ENCODE measurements at regions not wholly inside any gene's neighbourhood (a gene's known extent, or its start where the extent isn't known, plus 50 kb on each side); places are given as distances from the start of the nearest gene placed in this dataset.

GRCh38 chr18:78722929-78723710 is 256.5 kb upstream of the SALL3 start:
- Histone ChIP-seq H3K4me3 (ENCODE audit: control insufficient read depth in 2 of 3, extremely low read depth in 1 of 3, insufficient read depth in 2 of 3, low read depth in 1 of 3, low read length in 3 of 3) (no peak overlapping the region), H3K9me1 (ENCODE audit: control insufficient read depth, extremely low read depth, insufficient read depth, low read length) (no peaks in the 10 kb centered on the region), H3K9ac (ENCODE audit: control insufficient read depth, extremely low read depth, insufficient read depth, low read length) (no peak overlapping the region), H3K4me1 (ENCODE audit: control insufficient read depth, extremely low read depth, insufficient read depth, low read length) (no peaks in the 10 kb centered on the region), H3K4me2 (ENCODE audit: control insufficient read depth, extremely low read depth, insufficient read depth, low read depth, low read length) (no peak overlapping the region), H2AFZ (ENCODE audit: control insufficient read depth, low read length) (no peak overlapping the region), H4K20me1 (ENCODE audit: control insufficient read depth, extremely low read depth, insufficient read depth, low read length) (no peaks in the 10 kb centered on the region), H3K27ac (ENCODE audit: control insufficient read depth, insufficient read depth, low read length) (no peak overlapping the region), H3K36me3 (ENCODE audit: control insufficient read depth in 2 of 2, extremely low read depth in 1 of 2, insufficient read depth in 2 of 2, low read length in 2 of 2) (no peaks in the 10 kb centered on the region), H3K9me3 (ENCODE audit: control insufficient read depth, low read depth, low read length) (peaks cover 8% of the 10 kb centered on the region), H3K79me2 (ENCODE audit: control insufficient read depth, insufficient read depth, low read length) (no peaks in the 10 kb centered on the region), H3K27me3 (ENCODE audit: control insufficient read depth, extremely low read depth, insufficient read depth, low read length) (no peaks in the 10 kb centered on the region)
- FAIRE-seq (no peak), DNase-seq (ENCODE audit: low read depth, low spot score) (no peak)
- TF ChIP-seq EZH2 (IDR thresholded peaks at IDR 0.05; ENCODE audit: low read length) = no peak
- TF ChIP-seq, protein P1, sequence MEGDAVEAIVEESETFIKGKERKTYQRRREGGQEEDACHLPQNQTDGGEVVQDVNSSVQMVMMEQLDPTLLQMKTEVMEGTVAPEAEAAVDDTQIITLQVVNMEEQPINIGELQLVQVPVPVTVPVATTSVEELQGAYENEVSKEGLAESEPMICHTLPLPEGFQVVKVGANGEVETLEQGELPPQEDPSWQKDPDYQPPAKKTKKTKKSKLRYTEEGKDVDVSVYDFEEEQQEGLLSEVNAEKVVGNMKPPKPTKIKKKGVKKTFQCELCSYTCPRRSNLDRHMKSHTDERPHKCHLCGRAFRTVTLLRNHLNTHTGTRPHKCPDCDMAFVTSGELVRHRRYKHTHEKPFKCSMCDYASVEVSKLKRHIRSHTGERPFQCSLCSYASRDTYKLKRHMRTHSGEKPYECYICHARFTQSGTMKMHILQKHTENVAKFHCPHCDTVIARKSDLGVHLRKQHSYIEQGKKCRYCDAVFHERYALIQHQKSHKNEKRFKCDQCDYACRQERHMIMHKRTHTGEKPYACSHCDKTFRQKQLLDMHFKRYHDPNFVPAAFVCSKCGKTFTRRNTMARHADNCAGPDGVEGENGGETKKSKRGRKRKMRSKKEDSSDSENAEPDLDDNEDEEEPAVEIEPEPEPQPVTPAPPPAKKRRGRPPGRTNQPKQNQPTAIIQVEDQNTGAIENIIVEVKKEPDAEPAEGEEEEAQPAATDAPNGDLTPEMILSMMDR (optimal IDR thresholded peaks at IDR 0.05 in 1 of 3, IDR thresholded peaks at IDR 0.05 in 1 of 3, conservative IDR thresholded peaks at IDR 0.05 in 1 of 3; ENCODE audit: extremely low read depth in 1 of 3, insufficient read depth in 2 of 3, low read length in 3 of 3) = no peak
- dilution Hi-C loops (cut with MboI; ENCODE audit: extremely low pct_ligation_motif_present, low sequenced_read_pairs) = no loop called here

DNA sequence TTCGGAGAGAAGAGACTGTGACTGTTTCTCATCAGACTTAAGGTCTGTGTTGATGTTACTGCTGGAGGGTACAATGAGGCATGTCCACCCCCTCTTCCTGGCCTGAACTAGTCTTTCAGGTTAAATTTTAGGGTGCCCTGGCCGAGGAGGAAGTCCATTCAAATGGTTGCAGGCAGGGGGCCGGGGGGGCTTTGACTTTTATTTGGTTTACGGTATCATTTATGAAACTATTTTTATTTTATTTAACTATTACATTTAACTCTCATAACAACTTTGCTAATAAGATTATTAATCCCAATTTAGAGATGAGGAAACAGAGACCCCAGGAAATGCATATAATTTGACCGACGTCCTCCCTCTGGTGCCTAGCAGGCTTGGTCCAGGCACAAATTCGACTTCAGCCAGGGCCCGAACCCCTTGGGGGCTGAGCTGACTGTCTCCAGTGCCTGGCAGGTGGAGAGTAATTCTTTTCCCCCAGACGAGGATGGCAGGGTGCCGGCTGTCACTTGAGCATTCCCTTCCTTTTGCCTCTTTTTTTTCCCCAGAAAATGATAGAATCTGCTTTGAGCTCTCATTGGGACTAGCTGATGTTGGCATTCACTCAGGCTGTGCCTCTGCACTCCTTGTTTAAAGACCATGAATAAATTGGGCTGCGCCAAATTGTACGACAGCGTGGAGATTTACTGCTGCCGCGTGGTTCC is 255.3 kb upstream of the SALL3 start:
- Histone ChIP-seq H3K9me1 (ENCODE audit: control insufficient read depth, extremely low read depth, insufficient read depth, low read length) (no peaks in the 10 kb centered on the region), H3K36me3 (ENCODE audit: control insufficient read depth in 2 of 2, extremely low read depth in 1 of 2, insufficient read depth in 2 of 2, low read length in 2 of 2) (no peaks in the 10 kb centered on the region), H3K27me3 (ENCODE audit: control insufficient read depth, extremely low read depth, insufficient read depth, low read length) (no peaks in the 10 kb centered on the region), H3K9ac (ENCODE audit: control insufficient read depth, extremely low read depth, insufficient read depth, low read length) (no peak overlapping the region), H3K4me3 (ENCODE audit: control insufficient read depth in 2 of 3, extremely low read depth in 1 of 3, insufficient read depth in 2 of 3, low read depth in 1 of 3, low read length in 3 of 3) (no peak overlapping the region), H3K4me2 (ENCODE audit: control insufficient read depth, extremely low read depth, insufficient read depth, low read depth, low read length) (no peak overlapping the region), H3K79me2 (ENCODE audit: control insufficient read depth, insufficient read depth, low read length) (no peaks in the 10 kb centered on the region), H2AFZ (ENCODE audit: control insufficient read depth, low read length) (no peak overlapping the region), H3K4me1 (ENCODE audit: control insufficient read depth, extremely low read depth, insufficient read depth, low read length) (no peaks in the 10 kb centered on the region), H3K27ac (ENCODE audit: control insufficient read depth, insufficient read depth, low read length) (no peak overlapping the region), H4K20me1 (ENCODE audit: control insufficient read depth, extremely low read depth, insufficient read depth, low read length) (no peaks in the 10 kb centered on the region), H3K9me3 (ENCODE audit: control insufficient read depth, low read depth, low read length) (peaks cover 8% of the 10 kb centered on the region)
- TF ChIP-seq EZH2 (IDR thresholded peaks at IDR 0.05; ENCODE audit: low read length) = no peak
- TF ChIP-seq, protein P1 (optimal IDR thresholded peaks at IDR 0.05 in 1 of 3, IDR thresholded peaks at IDR 0.05 in 1 of 3, conservative IDR thresholded peaks at IDR 0.05 in 1 of 3; ENCODE audit: extremely low read depth in 1 of 3, insufficient read depth in 2 of 3, low read length in 3 of 3) = no peak
- no peak for DNase-seq (ENCODE audit: low read depth, low spot score)
- no peak for FAIRE-seq
- dilution Hi-C loops (cut with MboI; ENCODE audit: extremely low pct_ligation_motif_present, low sequenced_read_pairs) = no loop called here

Measured in keratinocyte (primary cell).